HepG2 (cell line): ENCODE measurements at regions not wholly inside any gene's neighbourhood (a gene's known extent, or its start where the extent isn't known, plus 50 kb on each side); places are given as distances from the start of the nearest gene placed in this dataset.

Experiments
- ADNP ChIP-seq: sonication (generic); formaldehyde crosslinking; IDR thresholded peaks from 2 replicates; pipeline ENCODE4 v1.4.0; 2020; ENCODE audit warnings: missing genetic modification reagents
- BATF2 ChIP-seq: sonication (generic); formaldehyde crosslinking; IDR thresholded peaks from 2 replicates; pipeline ENCODE4 v1.8.0; 2022; ENCODE audit warnings: mild to moderate bottlenecking, missing genetic modification reagents, moderate library complexity
- CEBPZ ChIP-seq: IDR thresholded peaks from 2 replicates; pipeline ENCODE4 v1.6.1; 2012; ENCODE audit warnings: low read length, improper control_type of control experiment
- CHCHD3 ChIP-seq: sonication (generic); formaldehyde crosslinking; IDR thresholded peaks from 2 replicates; pipeline ENCODE4 v1.8.0; 2022; ENCODE audit warnings: mild to moderate bottlenecking, missing genetic modification reagents, moderate library complexity
- CSRNP2 ChIP-seq: sonication (generic); formaldehyde crosslinking; conservative IDR thresholded peaks from 2 replicates; pipeline ENCODE4 v1.8.0; 2022; ENCODE audit warnings: low read depth, missing genetic modification reagents
- HDAC2 ChIP-seq: sonication (generic); formaldehyde crosslinking; IDR thresholded peaks from 2 replicates; pipeline ENCODE4 v1.4.0; 2020; ENCODE audit warnings: missing genetic modification reagents
- HINFP ChIP-seq: sonication (generic); formaldehyde crosslinking; IDR thresholded peaks from 2 replicates; pipeline ENCODE4 v1.4.0; 2020; ENCODE audit warnings: low read depth, mild to moderate bottlenecking, missing genetic modification reagents
- HMG20B ChIP-seq: conservative IDR thresholded peaks from 2 replicates; pipeline ENCODE4 v1.6.1; 2016; ENCODE audit warnings: missing genetic modification reagents, missing compliant biosample characterization
- HNRNPK ChIP-seq: fragments of 200-400 bp; formaldehyde crosslinking; IDR thresholded peaks from 2 replicates; pipeline ENCODE4 v1.6.1; 2018; ENCODE audit warnings: low read length, low read depth, moderate library complexity, mild to moderate bottlenecking; ENCODE audit not compliant: poor library complexity, severe bottlenecking
- HNRNPUL1 ChIP-seq: fragments of 200-400 bp; formaldehyde crosslinking; IDR thresholded peaks from 2 replicates; pipeline ENCODE4 v1.6.1; 2017; ENCODE audit warnings: low read depth, mild to moderate bottlenecking, low read length, moderate library complexity
- MXD1 ChIP-seq: sonication (generic); formaldehyde crosslinking; IDR thresholded peaks from 2 replicates; pipeline ENCODE4 v1.4.0; 2020; ENCODE audit warnings: mild to moderate bottlenecking, missing genetic modification reagents
- NAIF1 ChIP-seq: sonication (generic); formaldehyde crosslinking; IDR thresholded peaks from 2 replicates; pipeline ENCODE4 v1.5.0; 2020; ENCODE audit warnings: mild to moderate bottlenecking, missing genetic modification reagents, borderline replicate concordance
- NFKBIZ ChIP-seq: IDR thresholded peaks from 2 replicates; pipeline ENCODE4 v1.6.1; 2018; ENCODE audit warnings: missing genetic modification reagents, missing compliant biosample characterization
- SNAPC2 ChIP-seq: sonication (generic); formaldehyde crosslinking; IDR thresholded peaks from 2 replicates; pipeline ENCODE4 v1.8.1; 2022; ENCODE audit warnings: mild to moderate bottlenecking, missing genetic modification reagents
- STAT5B ChIP-seq: sonication (generic); formaldehyde crosslinking; IDR thresholded peaks from 2 replicates; pipeline ENCODE4 v1.4.0; 2020; ENCODE audit warnings: missing genetic modification reagents
- TCF12 ChIP-seq, 2 experiments: fragments of 450-650 bp in 1 of 2; sonication (generic) in 1 of 2; formaldehyde crosslinking in 1 of 2; IDR thresholded peaks; 2 replicates each; pipeline versions ENCODE4 v1.6.1 to v1.8.0; 2017 to 2022; ENCODE audit warnings: antibody characterized with exemption in 1 of 2, mild to moderate bottlenecking in 1 of 2, missing genetic modification reagents in 1 of 2, moderate library complexity in 1 of 2
- ZNF160 ChIP-seq: sonication (generic); formaldehyde crosslinking; IDR thresholded peaks from 2 replicates; pipeline ENCODE4 v1.8.0; 2022; ENCODE audit warnings: mild to moderate bottlenecking, inconsistent platforms, missing genetic modification reagents
- ZNF253 ChIP-seq: sonication (generic); formaldehyde crosslinking; IDR thresholded peaks from 2 replicates; pipeline ENCODE4 v1.8.0; 2022; ENCODE audit warnings: mild to moderate bottlenecking, missing genetic modification reagents, borderline replicate concordance
- ZNF274 ChIP-seq: sonication (generic); formaldehyde crosslinking; IDR thresholded peaks from 2 replicates; pipeline ENCODE4 v1.5.1; 2020; ENCODE audit warnings: mild to moderate bottlenecking, missing genetic modification reagents
- ZNF337 ChIP-seq: sonication (generic); formaldehyde crosslinking; IDR thresholded peaks from 2 replicates; pipeline ENCODE4 v1.5.1; 2020; ENCODE audit warnings: missing genetic modification reagents, low read depth, mild to moderate bottlenecking, borderline replicate concordance
- ZNF788 ChIP-seq: sonication (generic); formaldehyde crosslinking; IDR thresholded peaks from 2 replicates; pipeline ENCODE4 v1.5.0; 2020; ENCODE audit warnings: mild to moderate bottlenecking, missing genetic modification reagents, borderline replicate concordance

- TF ChIP-seq HINFP (no peak), CSRNP2 (CRISPR knock-in tag) (no peak), HDAC2 (CRISPR knock-in tag) (peak; percentile 29; the same call in 1 of the 2 replicates), TCF12 (IDR thresholded peaks at IDR 0.05) (no peak), TCF12 (CRISPR knock-in tag; IDR thresholded peaks at IDR 0.05) (no peak), MXD1 (CRISPR knock-in tag) (0 out of 2 replicates have a peak, but pooled peaks have one; percentile 22), HNRNPUL1 (no peak), CEBPZ (no peak), ZNF788 (CRISPR knock-in tag) (peak; percentile 40; the same call in 1 of the 2 replicates), ZNF274 (peak; percentile 52; the same call in 1 of the 2 replicates), HNRNPK (no peak), STAT5B (CRISPR knock-in tag) (no peak), CHCHD3 (CRISPR knock-in tag) (no peak), NFKBIZ (no peak), NAIF1 (CRISPR knock-in tag) (no peak; the same call in 1 of the 2 replicates), ZNF160 (CRISPR knock-in tag) (no peak), ZNF337 (CRISPR knock-in tag) (peak; percentile 48; the same call in 1 of the 2 replicates), ZNF253 (CRISPR knock-in tag) (no peak), BATF2 (CRISPR knock-in tag) (no peak), HMG20B (CRISPR knock-in tag) (no peak), SNAPC2 (CRISPR knock-in tag) (no peak), ADNP (no peak)
Measured at GRCh38 chr7:131107337-131108211, 220.1 kb upstream of the MKLN1 start (continued).
